ENCODE measurements at regions not wholly inside any gene's neighbourhood (a gene's known extent, or its start where the extent isn't known, plus 50 kb on each side); places are given as distances from the start of the nearest gene placed in this dataset.

- no peaks in the 10 kb centered on the region for H3K27me3 ChIP-seq (ENCODE audit: insufficient read depth, low read depth)
- no peaks in the 10 kb centered on the region for H4K20me1 ChIP-seq (ENCODE audit: insufficient read depth)
- no peaks in the 10 kb centered on the region for H3K79me2 ChIP-seq (ENCODE audit: insufficient read depth, low read depth)
- no peak overlapping the region for H3K4me3 ChIP-seq (IDR thresholded peaks at IDR 0.05; ENCODE audit: insufficient read depth, low read depth, low read length)
- no peak overlapping the region for H3K27ac ChIP-seq
- H2AFZ ChIP-seq (ENCODE audit: low read depth), result no peak overlapping the region
- H3K4me2 ChIP-seq, result no peak overlapping the region
- no peaks in the 10 kb centered on the region for H3K36me3 ChIP-seq (ENCODE audit: insufficient read depth)
- H3K9ac ChIP-seq, result no peak overlapping the region
- TF ChIP-seq CTCF (conservative IDR thresholded peaks at IDR 0.05; ENCODE audit: low read depth, low read length), result no peak
- no peaks in the 10 kb centered on the region for H3K4me1 ChIP-seq (ENCODE audit: low read depth, poor library complexity, severe bottlenecking)
These were observed 267.3 kb downstream of the SNAPC1 start for GRCh38 chr14:62029569-62029924.

- Histone ChIP-seq H3K4me3 (IDR thresholded peaks at IDR 0.05; ENCODE audit: insufficient read depth, low read depth, low read length) (no peak overlapping the region), H2AFZ (ENCODE audit: low read depth) (no peak overlapping the region), H3K36me3 (ENCODE audit: insufficient read depth) (no peaks in the 10 kb centered on the region), H3K27me3 (ENCODE audit: insufficient read depth, low read depth) (no peaks in the 10 kb centered on the region), H4K20me1 (ENCODE audit: insufficient read depth) (no peaks in the 10 kb centered on the region), H3K9ac (no peak overlapping the region), H3K27ac (no peak overlapping the region), H3K79me2 (ENCODE audit: insufficient read depth, low read depth) (no peaks in the 10 kb centered on the region), H3K4me2 (no peak overlapping the region), H3K4me1 (ENCODE audit: low read depth, poor library complexity, severe bottlenecking) (no peaks in the 10 kb centered on the region)
- TF ChIP-seq CTCF (conservative IDR thresholded peaks at IDR 0.05; ENCODE audit: low read depth, low read length), result no peak
These were observed 268.2 kb downstream of the SNAPC1 start for GRCh38 chr14:62030387-62030786.

GRCh38 chr14:62031504-62031903 is 269.3 kb downstream of the SNAPC1 start:
- no peaks in the 10 kb centered on the region for H3K79me2 ChIP-seq (ENCODE audit: insufficient read depth, low read depth)
- no peak overlapping the region for H3K4me2 ChIP-seq
- no peaks in the 10 kb centered on the region for H4K20me1 ChIP-seq (ENCODE audit: insufficient read depth)
- no peaks in the 10 kb centered on the region for H3K4me1 ChIP-seq (ENCODE audit: low read depth, poor library complexity, severe bottlenecking)
- H3K27me3 ChIP-seq (ENCODE audit: insufficient read depth, low read depth), result no peaks in the 10 kb centered on the region
- no peak overlapping the region for H3K27ac ChIP-seq
- H3K4me3 ChIP-seq (IDR thresholded peaks at IDR 0.05; ENCODE audit: insufficient read depth, low read depth, low read length), result no peak overlapping the region
- no peaks in the 10 kb centered on the region for H3K36me3 ChIP-seq (ENCODE audit: insufficient read depth)
- H2AFZ ChIP-seq (ENCODE audit: low read depth), result no peak overlapping the region
- no peak for TF ChIP-seq CTCF (conservative IDR thresholded peaks at IDR 0.05; ENCODE audit: low read depth, low read length)
- H3K9ac ChIP-seq, result no peak overlapping the region

- no peak overlapping the region for H3K4me3 ChIP-seq (IDR thresholded peaks at IDR 0.05; ENCODE audit: insufficient read depth, low read depth, low read length)
- no peaks in the 10 kb centered on the region for H3K4me1 ChIP-seq (ENCODE audit: low read depth, poor library complexity, severe bottlenecking)
- H3K27ac ChIP-seq, result no peak overlapping the region
- no peak for TF ChIP-seq CTCF (conservative IDR thresholded peaks at IDR 0.05; ENCODE audit: low read depth, low read length)
- H3K4me2 ChIP-seq, result no peak overlapping the region
- no peak overlapping the region for H2AFZ ChIP-seq (ENCODE audit: low read depth)
- no peaks in the 10 kb centered on the region for H3K36me3 ChIP-seq (ENCODE audit: insufficient read depth)
- H3K9ac ChIP-seq, result no peak overlapping the region
- H4K20me1 ChIP-seq (ENCODE audit: insufficient read depth), result no peaks in the 10 kb centered on the region
- H3K79me2 ChIP-seq (ENCODE audit: insufficient read depth, low read depth), result no peaks in the 10 kb centered on the region
- no peaks in the 10 kb centered on the region for H3K27me3 ChIP-seq (ENCODE audit: insufficient read depth, low read depth)
These were observed 291.0 kb downstream of the SNAPC1 start for GRCh38 chr14:62053188-62053587.

GRCh38 chr14:62056789-62057188 is 294.6 kb downstream of the SNAPC1 start:
- no peak overlapping the region for H2AFZ ChIP-seq (ENCODE audit: low read depth)
- no peaks in the 10 kb centered on the region for H3K36me3 ChIP-seq (ENCODE audit: insufficient read depth)
- no peak overlapping the region for H3K4me3 ChIP-seq (IDR thresholded peaks at IDR 0.05; ENCODE audit: insufficient read depth, low read depth, low read length)
- H3K27ac ChIP-seq, result no peak overlapping the region
- no peak overlapping the region for H3K4me2 ChIP-seq
- H3K4me1 ChIP-seq (ENCODE audit: low read depth, poor library complexity, severe bottlenecking), result no peaks in the 10 kb centered on the region
- no peaks in the 10 kb centered on the region for H3K79me2 ChIP-seq (ENCODE audit: insufficient read depth, low read depth)
- no peak for TF ChIP-seq CTCF (conservative IDR thresholded peaks at IDR 0.05; ENCODE audit: low read depth, low read length)
- no peaks in the 10 kb centered on the region for H3K27me3 ChIP-seq (ENCODE audit: insufficient read depth, low read depth)
- H3K9ac ChIP-seq, result no peak overlapping the region
- H4K20me1 ChIP-seq (ENCODE audit: insufficient read depth), result no peaks in the 10 kb centered on the region

Measured in KMS-11 (cell line).